Progenitor cell of endocrine pancreas (in vitro differentiated cells): ENCODE measurements at regions not wholly inside any gene's neighbourhood (a gene's known extent, or its start where the extent isn't known, plus 50 kb on each side); places are given as distances from the start of the nearest gene placed in this dataset.

Source experiments
- DNase-seq: peaks from one replicate; pipeline ENCODE4 v3.0.0; 2021; ENCODE audit warnings: low spot score; ENCODE audit not compliant: unreplicated experiment
- H3K27ac Mint-ChIP-seq: 2 replicates; pipeline ENCODE4 v1.8.0; 2021; ENCODE audit warnings: mild to moderate bottlenecking, moderate library complexity, mixed read lengths
- H3K27me3 Mint-ChIP-seq: 2 replicates; pipeline ENCODE4 v1.8.0; 2021; ENCODE audit warnings: mixed read lengths
- H3K36me3 Mint-ChIP-seq: 2 replicates; pipeline ENCODE4 v1.8.0; 2022; ENCODE audit warnings: mixed read lengths; ENCODE audit not compliant: insufficient read depth
- H3K4me1 Mint-ChIP-seq: 2 replicates; pipeline ENCODE4 v1.8.0; 2021; ENCODE audit warnings: low read depth, mixed read lengths
- H3K4me3 Mint-ChIP-seq: 2 replicates; pipeline ENCODE4 v1.8.0; 2021; ENCODE audit warnings: low read depth, mild to moderate bottlenecking, moderate library complexity, mixed read lengths
- H3K9me3 Mint-ChIP-seq: 2 replicates; pipeline ENCODE4 v1.8.0; 2021; ENCODE audit warnings: low read depth, mixed read lengths
- CTCF ChIP-seq: fragments of 200-600 bp; sonication (generic); IDR thresholded peaks from one replicate; pipeline ENCODE4 v1.5.0; 2021; ENCODE audit warnings: antibody characterized with exemption, mild to moderate bottlenecking; ENCODE audit not compliant: unreplicated experiment

- H3K36me3 Mint-ChIP-seq, result no peaks in the 10 kb centered on the region
- no peak for DNase-seq
- no peaks in the 10 kb centered on the region for H3K27me3 Mint-ChIP-seq
- no peaks in the 10 kb centered on the region for H3K9me3 Mint-ChIP-seq
- no peak for TF ChIP-seq CTCF
- H3K4me1 Mint-ChIP-seq, result no peaks in the 10 kb centered on the region
- H3K27ac Mint-ChIP-seq, result no peak overlapping the region
- no peak overlapping the region for H3K4me3 Mint-ChIP-seq
These were observed 504.4 kb downstream of the INHBA start for GRCh38 chr7:41198502-41198901.

GRCh38 chr7:41197769-41198168, 505.1 kb downstream of the INHBA start:
- Mint-ChIP-seq H3K36me3 (no peaks in the 10 kb centered on the region), H3K4me1 (no peaks in the 10 kb centered on the region), H3K27ac (no peak overlapping the region), H3K4me3 (no peak overlapping the region), H3K27me3 (no peaks in the 10 kb centered on the region), H3K9me3 (no peaks in the 10 kb centered on the region)
- no peak for TF ChIP-seq CTCF
- DNase-seq, result no peak

GRCh38 chr7:41193738-41194282, 509.1 kb downstream of the INHBA start:
- Mint-ChIP-seq H3K9me3 (no peaks in the 10 kb centered on the region), H3K27me3 (no peaks in the 10 kb centered on the region), H3K4me3 (no peak overlapping the region), H3K36me3 (no peaks in the 10 kb centered on the region), H3K4me1 (peaks cover 6% of the 10 kb centered on the region), H3K27ac (no peak overlapping the region)
- no peak for DNase-seq
- no peak for TF ChIP-seq CTCF

- Mint-ChIP-seq H3K27ac (no peak overlapping the region), H3K4me1 (peaks cover 14% of the 10 kb centered on the region), H3K27me3 (no peaks in the 10 kb centered on the region), H3K9me3 (peaks cover 3% of the 10 kb centered on the region), H3K36me3 (no peaks in the 10 kb centered on the region), H3K4me3 (no peak overlapping the region)
- no peak for TF ChIP-seq CTCF
- DNase-seq, result no peak
These were observed 512.3 kb downstream of the INHBA start for GRCh38 chr7:41190581-41190980.

- Mint-ChIP-seq H3K4me3 (no peak overlapping the region), H3K27me3 (no peaks in the 10 kb centered on the region), H3K36me3 (no peaks in the 10 kb centered on the region), H3K9me3 (peaks cover 3% of the 10 kb centered on the region), H3K4me1 (peaks cover 14% of the 10 kb centered on the region), H3K27ac (no peak overlapping the region)
- TF ChIP-seq CTCF, result no peak
- no peak for DNase-seq
These were observed 513.0 kb downstream of the INHBA start for GRCh38 chr7:41189866-41190265.
